ENCODE measurements at regions not wholly inside any gene's neighbourhood (a gene's known extent, or its start where the extent isn't known, plus 50 kb on each side); places are given as distances from the start of the nearest gene placed in this dataset.

DNA sequence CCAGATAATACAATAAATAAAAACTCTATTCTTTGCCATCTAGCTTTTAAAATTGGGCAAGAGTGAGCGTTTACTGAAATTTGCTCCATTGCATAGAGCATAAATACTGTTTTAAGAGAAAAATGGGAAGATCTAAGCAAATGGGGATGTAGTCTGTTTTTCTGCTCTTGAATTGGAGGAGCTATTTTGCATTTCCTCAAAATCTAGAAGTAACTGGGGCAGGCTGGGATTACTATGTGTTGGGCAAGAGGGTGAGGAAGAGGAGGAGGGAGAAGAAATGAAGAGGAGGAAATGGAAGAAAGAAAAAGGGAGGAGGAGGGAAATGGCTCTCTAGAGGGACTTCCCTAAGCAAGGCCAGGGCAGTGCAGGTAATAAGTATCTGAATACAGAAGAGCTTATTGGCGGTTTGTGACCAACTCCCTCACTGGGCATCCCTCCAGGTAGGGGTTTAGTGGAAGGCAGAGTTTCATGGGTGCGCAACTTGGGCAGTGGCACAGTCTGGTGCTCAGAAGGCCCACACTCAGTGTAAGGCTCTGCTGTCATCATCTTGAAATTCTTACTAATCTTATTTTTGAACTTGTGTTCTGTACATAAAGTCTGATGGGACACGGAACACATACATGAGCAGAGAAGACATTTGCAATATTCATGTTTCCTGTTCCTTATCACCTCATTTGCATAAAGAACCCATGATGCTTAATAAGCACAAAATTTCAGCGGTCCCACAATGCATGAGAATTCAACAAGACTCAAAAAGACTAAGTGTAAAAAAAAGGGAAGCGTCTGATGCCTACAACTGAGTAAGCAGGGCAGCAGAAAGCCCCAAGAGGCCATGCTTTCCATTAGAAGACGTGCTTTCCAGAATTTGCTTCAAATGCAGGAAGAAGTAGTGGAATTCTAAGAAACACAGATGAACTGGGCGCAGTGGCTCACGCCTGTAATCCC, 116.9 kb downstream of the EVX1 start:
- Histone ChIP-seq H3K27ac (ENCODE audit: low read depth, low read length) (no peak overlapping the region), H3K9me3 (ENCODE audit: control insufficient read depth in 5 of 5, low read length in 5 of 5) (no peaks in the 10 kb centered on the region), H3K4me3 (ENCODE audit: low read depth in 1 of 5, low read length in 5 of 5) (no peak overlapping the region), H3K9ac (ENCODE audit: low read length in 5 of 5) (no peak overlapping the region), H3K27me3 (ENCODE audit: control insufficient read depth in 5 of 5, insufficient read depth in 4 of 5, low read length in 5 of 5) (no peaks in the 10 kb centered on the region), H3K36me3 (ENCODE audit: control insufficient read depth in 5 of 5, insufficient read depth in 5 of 5, low read length in 5 of 5) (no peaks in the 10 kb centered on the region), H3K4me1 (ENCODE audit: control insufficient read depth in 5 of 5, insufficient read depth in 5 of 5, low read length in 5 of 5) (peaks cover 9 to 13% (median 10%) of the 10 kb centered on the region in 5 donors)

DNA sequence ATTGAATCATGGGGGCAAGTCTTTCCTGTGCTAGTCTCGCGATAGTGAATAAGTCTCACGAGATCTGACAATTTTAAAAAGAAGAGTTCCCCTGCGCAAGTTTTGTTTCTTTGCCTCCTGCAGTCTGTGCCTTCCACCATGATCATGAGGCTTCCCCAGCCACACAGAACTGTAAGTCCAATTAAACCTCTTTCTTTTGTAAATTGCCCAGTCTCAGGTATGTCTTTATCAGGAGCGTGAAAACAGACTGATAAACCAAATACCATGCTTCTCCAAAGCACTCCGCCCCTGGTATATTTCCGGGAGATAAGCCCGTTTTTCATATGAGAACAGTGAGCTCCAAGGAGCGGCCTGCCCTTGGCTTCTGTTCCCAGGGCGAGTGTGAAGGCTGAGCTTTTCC, 118.9 kb downstream of the EVX1 start:
- peaks cover 11 to 23% (median 21%) of the 10 kb centered on the region in 5 donors for H3K4me1 ChIP-seq (ENCODE audit: control insufficient read depth in 5 of 5, insufficient read depth in 5 of 5, low read length in 5 of 5)

DNA sequence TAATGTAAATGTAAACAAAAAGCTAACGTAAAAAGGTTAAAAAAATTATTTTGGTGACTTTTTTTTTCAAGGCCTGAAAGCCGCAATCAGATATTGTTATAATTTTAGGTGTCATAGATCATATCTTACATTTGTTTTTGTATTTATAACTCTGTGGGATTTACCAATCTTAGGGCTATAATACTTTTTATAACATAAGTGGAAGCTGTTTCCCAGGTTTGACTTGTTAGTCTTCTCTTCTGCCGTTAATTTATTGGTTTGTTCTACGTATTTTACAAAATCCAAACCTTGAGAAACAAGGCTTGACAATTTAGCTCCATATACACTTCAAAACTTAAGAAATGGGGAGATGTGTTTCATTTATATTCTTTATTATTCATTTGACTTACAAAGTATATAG, 119.4 kb downstream of the EVX1 start:
- Histone ChIP-seq H3K9ac (ENCODE audit: low read length in 5 of 5) (no peak overlapping the region), H3K27ac (ENCODE audit: low read depth, low read length) (no peak overlapping the region), H3K9me3 (ENCODE audit: control insufficient read depth in 5 of 5, low read length in 5 of 5) (no peaks in the 10 kb centered on the region), H3K4me1 (ENCODE audit: control insufficient read depth in 5 of 5, insufficient read depth in 5 of 5, low read length in 5 of 5) (peaks cover 11 to 23% (median 21%) of the 10 kb centered on the region in 5 donors), H3K4me3 (ENCODE audit: low read depth in 1 of 5, low read length in 5 of 5) (no peak overlapping the region), H3K27me3 (ENCODE audit: control insufficient read depth in 5 of 5, insufficient read depth in 4 of 5, low read length in 5 of 5) (no peaks in the 10 kb centered on the region), H3K36me3 (ENCODE audit: control insufficient read depth in 5 of 5, insufficient read depth in 5 of 5, low read length in 5 of 5) (no peaks in the 10 kb centered on the region)

More for the DNA sequence above, 118.9 kb downstream of the EVX1 start:
- Histone ChIP-seq H3K27ac (ENCODE audit: low read depth, low read length) (no peak overlapping the region), H3K9ac (ENCODE audit: low read length in 5 of 5) (no peak overlapping the region), H3K4me3 (ENCODE audit: low read depth in 1 of 5, low read length in 5 of 5) (no peak overlapping the region), H3K36me3 (ENCODE audit: control insufficient read depth in 5 of 5, insufficient read depth in 5 of 5, low read length in 5 of 5) (no peaks in the 10 kb centered on the region), H3K9me3 (ENCODE audit: control insufficient read depth in 5 of 5, low read length in 5 of 5) (no peaks in the 10 kb centered on the region), H3K27me3 (ENCODE audit: control insufficient read depth in 5 of 5, insufficient read depth in 4 of 5, low read length in 5 of 5) (no peaks in the 10 kb centered on the region)

DNA sequence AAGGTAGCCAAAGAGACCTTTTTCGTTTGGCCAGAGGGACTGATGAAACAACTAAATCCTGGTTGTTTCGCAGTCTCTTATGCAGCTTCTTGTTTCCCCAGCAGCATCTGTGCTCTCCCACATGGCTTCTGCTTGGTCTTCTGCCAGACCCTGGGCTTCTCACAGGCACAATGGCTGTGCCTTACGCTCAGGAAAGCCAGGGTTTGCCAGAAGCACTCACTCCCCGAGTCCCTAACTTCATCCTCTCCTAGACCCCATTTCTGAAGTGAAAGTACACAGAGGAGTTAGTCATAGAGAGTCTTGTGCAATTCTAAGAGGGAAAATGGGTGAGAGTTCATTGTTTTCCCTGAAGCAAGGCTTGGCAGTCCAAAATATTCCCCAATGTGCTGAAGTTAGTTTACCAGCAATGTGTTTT, 121.7 kb downstream of the EVX1 start:
- peak overlapping the region; percentile 95 for H3K27ac ChIP-seq (ENCODE audit: low read depth, low read length)

DNA sequence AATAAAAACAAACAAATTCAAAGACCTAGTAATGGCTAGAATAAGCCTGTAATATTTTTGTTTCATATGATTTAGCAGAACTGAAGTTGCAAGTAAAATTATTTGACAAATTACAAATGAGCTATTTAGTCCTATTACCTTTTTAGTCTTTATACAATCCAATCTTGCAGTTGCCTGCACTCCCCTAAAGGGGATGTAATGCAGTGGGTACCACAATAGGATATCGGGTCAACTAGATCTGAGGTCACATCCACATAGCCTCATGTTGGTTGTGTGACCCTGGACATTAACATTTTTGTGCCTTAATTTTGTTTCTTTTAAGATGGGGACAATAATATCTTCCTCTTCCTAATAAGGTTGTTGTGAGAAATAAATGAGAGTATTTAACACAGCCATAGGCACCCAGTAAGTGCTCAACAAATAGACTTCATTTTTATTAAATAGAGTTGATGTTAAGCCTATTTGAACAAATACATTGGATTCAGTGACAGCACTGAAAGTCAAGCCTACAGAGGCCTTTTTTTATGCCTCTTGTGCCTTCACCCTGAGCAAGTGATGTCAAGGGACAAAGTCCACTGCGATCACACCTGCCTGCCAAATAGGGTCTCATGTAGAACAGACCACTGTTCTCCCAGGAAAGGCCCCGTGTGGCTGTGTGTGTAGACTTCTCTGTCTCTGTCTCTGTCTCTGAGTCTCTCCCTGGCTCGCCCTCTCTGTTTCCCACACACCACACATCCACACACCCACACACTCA, 124.8 kb downstream of the EVX1 start:
- Histone ChIP-seq H3K4me3 (ENCODE audit: low read depth in 1 of 5, low read length in 5 of 5) (no peak overlapping the region), H3K36me3 (ENCODE audit: control insufficient read depth in 5 of 5, insufficient read depth in 5 of 5, low read length in 5 of 5) (no peaks in the 10 kb centered on the region), H3K27me3 (ENCODE audit: control insufficient read depth in 5 of 5, insufficient read depth in 4 of 5, low read length in 5 of 5) (no peaks in the 10 kb centered on the region), H3K4me1 (ENCODE audit: control insufficient read depth in 5 of 5, insufficient read depth in 5 of 5, low read length in 5 of 5) (peaks cover 6 to 21% (median 20%) of the 10 kb centered on the region in 5 donors), H3K9me3 (ENCODE audit: control insufficient read depth in 5 of 5, low read length in 5 of 5) (no peaks in the 10 kb centered on the region), H3K9ac (ENCODE audit: low read length in 5 of 5) (no peak overlapping the region), H3K27ac (ENCODE audit: low read depth, low read length) (no peak overlapping the region)

More for the DNA sequence above, 121.7 kb downstream of the EVX1 start:
- Histone ChIP-seq H3K9ac (ENCODE audit: low read length in 5 of 5) (peak overlapping the region in 4 of 5 donors; percentile 21 to 94 (median 76)), H3K9me3 (ENCODE audit: control insufficient read depth in 5 of 5, low read length in 5 of 5) (no peaks in the 10 kb centered on the region), H3K27me3 (ENCODE audit: control insufficient read depth in 5 of 5, insufficient read depth in 4 of 5, low read length in 5 of 5) (no peaks in the 10 kb centered on the region), H3K4me1 (ENCODE audit: control insufficient read depth in 5 of 5, insufficient read depth in 5 of 5, low read length in 5 of 5) (peaks cover 9 to 22% (median 21%) of the 10 kb centered on the region in 5 donors), H3K4me3 (ENCODE audit: low read depth in 1 of 5, low read length in 5 of 5) (peak overlapping the region; percentile 5 to 69 (median 55)), H3K36me3 (ENCODE audit: control insufficient read depth in 5 of 5, insufficient read depth in 5 of 5, low read length in 5 of 5) (no peaks in the 10 kb centered on the region)

DNA sequence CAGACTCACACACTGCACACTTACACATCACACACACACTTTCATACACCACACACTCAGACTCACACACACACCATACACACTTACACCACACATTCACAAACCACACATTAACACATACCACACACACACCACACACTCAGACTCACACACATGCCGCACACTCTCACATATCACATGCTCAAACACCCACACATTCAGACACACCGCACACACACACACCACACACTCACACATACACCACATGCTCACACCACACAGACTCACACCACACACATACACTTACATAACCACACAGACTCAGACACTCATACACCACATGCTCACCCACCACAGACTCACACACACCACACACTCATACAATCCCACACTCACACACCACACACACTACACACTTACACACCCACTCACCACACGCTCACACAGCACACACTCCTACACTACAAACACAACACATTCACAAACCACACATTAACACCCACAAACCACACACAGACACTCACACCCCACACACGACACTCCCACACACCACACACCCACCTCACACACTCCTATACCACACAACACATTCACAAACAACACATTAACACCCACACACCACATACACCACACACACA, 125.4 kb downstream of the EVX1 start:
- Histone ChIP-seq H3K9me3 (ENCODE audit: control insufficient read depth in 5 of 5, low read length in 5 of 5) (no peaks in the 10 kb centered on the region), H3K9ac (ENCODE audit: low read length in 5 of 5) (no peak overlapping the region), H3K36me3 (ENCODE audit: control insufficient read depth in 5 of 5, insufficient read depth in 5 of 5, low read length in 5 of 5) (no peaks in the 10 kb centered on the region), H3K27ac (ENCODE audit: low read depth, low read length) (no peak overlapping the region), H3K4me1 (ENCODE audit: control insufficient read depth in 5 of 5, insufficient read depth in 5 of 5, low read length in 5 of 5) (peaks cover 6 to 23% (median 21%) of the 10 kb centered on the region in 5 donors), H3K27me3 (ENCODE audit: control insufficient read depth in 5 of 5, insufficient read depth in 4 of 5, low read length in 5 of 5) (no peaks in the 10 kb centered on the region), H3K4me3 (ENCODE audit: low read depth in 1 of 5, low read length in 5 of 5) (no peak overlapping the region)

DNA sequence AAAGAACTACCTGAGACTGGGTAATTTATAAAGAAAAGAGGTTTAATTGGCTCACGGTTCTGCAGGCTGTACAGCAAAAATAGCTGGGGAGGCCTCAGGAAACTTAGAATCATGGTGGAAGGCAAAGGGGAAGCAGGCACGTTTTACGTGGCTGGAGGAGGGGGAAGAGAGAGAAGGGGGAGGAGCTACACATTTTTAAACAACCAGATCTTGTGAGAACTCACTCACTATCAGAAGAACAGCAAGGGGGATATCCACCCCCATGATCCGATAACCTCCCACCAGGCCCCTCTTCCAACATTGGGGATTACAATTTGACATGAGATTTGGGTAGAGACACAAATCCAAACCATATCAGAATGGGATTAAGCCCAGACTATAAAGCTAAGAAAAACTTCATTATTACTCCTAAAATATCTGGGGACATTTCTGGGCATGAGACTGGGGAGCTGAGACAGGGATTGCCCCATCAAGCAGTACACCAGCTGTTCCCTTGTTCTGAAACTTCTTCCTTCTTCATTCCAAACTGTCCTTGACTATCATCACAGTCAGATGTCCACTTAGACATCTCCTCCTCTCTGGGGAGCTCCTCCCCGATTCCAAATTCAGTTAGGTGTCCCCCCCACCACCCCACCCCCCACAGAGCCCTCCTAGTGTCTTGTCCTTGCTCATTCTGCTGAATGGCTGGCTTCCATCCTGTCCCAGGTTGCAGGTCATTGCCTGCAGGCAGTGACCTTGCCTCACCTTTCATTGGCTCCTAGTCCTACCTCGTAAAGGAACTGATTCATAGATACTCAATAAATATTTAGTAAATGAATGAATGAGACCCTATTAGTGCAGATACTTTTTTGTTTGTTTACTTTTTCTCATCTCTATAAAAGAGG, 132.6 kb downstream of the EVX1 start:
- peaks cover 0 to 7% (median 0%) of the 10 kb centered on the region in 5 donors for H3K4me1 ChIP-seq (ENCODE audit: control insufficient read depth in 5 of 5, insufficient read depth in 5 of 5, low read length in 5 of 5)
- no peak overlapping the region for H3K4me3 ChIP-seq (ENCODE audit: low read depth in 1 of 5, low read length in 5 of 5)
- no peak overlapping the region for H3K9ac ChIP-seq (ENCODE audit: low read length in 5 of 5)
- no peaks in the 10 kb centered on the region for H3K9me3 ChIP-seq (ENCODE audit: control insufficient read depth in 5 of 5, low read length in 5 of 5)
- no peaks in the 10 kb centered on the region for H3K27me3 ChIP-seq (ENCODE audit: control insufficient read depth in 5 of 5, insufficient read depth in 4 of 5, low read length in 5 of 5)
- no peak overlapping the region for H3K27ac ChIP-seq (ENCODE audit: low read depth, low read length)
- H3K36me3 ChIP-seq (ENCODE audit: control insufficient read depth in 5 of 5, insufficient read depth in 5 of 5, low read length in 5 of 5), result no peaks in the 10 kb centered on the region

DNA sequence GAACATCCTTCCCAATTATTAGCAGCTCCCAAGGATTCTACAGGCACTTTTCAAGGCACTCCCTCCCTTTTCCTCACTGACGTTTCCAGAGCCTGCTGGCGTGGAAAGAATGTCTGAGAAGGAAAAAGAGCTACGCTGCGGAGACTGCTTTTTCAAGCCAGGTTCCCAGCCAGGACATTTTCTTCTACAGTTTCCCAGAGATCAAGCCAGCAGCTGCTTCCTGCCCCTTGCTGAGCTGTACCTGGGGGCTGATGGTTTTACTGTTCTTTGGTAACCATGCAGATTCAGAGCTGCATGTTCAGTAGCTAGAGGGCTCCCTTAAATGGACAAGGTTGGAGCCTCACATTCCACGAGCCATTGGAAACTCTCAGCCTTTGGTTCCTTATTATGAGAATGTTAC, 133.4 kb downstream of the EVX1 start:
- Histone ChIP-seq H3K9ac (ENCODE audit: low read length in 5 of 5) (no peak overlapping the region), H3K4me3 (ENCODE audit: low read depth in 1 of 5, low read length in 5 of 5) (no peak overlapping the region), H3K36me3 (ENCODE audit: control insufficient read depth in 5 of 5, insufficient read depth in 5 of 5, low read length in 5 of 5) (no peaks in the 10 kb centered on the region), H3K27me3 (ENCODE audit: control insufficient read depth in 5 of 5, insufficient read depth in 4 of 5, low read length in 5 of 5) (no peaks in the 10 kb centered on the region), H3K4me1 (ENCODE audit: control insufficient read depth in 5 of 5, insufficient read depth in 5 of 5, low read length in 5 of 5) (peaks cover 0 to 7% (median 0%) of the 10 kb centered on the region in 5 donors), H3K27ac (ENCODE audit: low read depth, low read length) (no peak overlapping the region), H3K9me3 (ENCODE audit: control insufficient read depth in 5 of 5, low read length in 5 of 5) (no peaks in the 10 kb centered on the region)

DNA sequence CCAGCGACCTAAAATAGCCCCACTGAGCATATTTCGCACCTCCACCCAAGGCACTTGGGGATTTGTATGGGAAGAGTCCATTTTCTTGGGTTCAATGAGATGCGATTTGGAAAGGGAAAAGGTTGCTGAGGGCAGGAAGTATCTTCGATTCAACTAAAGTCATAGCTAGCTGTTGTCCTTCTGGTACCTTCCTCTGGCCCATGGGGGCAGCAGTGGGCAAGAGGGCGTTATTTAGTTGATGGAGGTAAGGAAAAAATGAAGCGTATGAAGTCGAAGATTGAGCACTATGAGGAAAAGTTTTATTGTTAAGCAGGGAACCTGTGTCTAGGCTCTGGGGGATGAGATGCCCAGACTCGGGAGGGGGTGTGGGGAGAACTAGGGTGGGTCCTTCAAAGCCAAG, 135.4 kb downstream of the EVX1 start:
- Histone ChIP-seq H3K9ac (ENCODE audit: low read length in 5 of 5) (no peak overlapping the region), H3K4me1 (ENCODE audit: control insufficient read depth in 5 of 5, insufficient read depth in 5 of 5, low read length in 5 of 5) (peaks cover 0 to 4% (median 0%) of the 10 kb centered on the region in 5 donors), H3K27me3 (ENCODE audit: control insufficient read depth in 5 of 5, insufficient read depth in 4 of 5, low read length in 5 of 5) (no peaks in the 10 kb centered on the region), H3K4me3 (ENCODE audit: low read depth in 1 of 5, low read length in 5 of 5) (no peak overlapping the region), H3K27ac (ENCODE audit: low read depth, low read length) (no peak overlapping the region), H3K9me3 (ENCODE audit: control insufficient read depth in 5 of 5, low read length in 5 of 5) (no peaks in the 10 kb centered on the region), H3K36me3 (ENCODE audit: control insufficient read depth in 5 of 5, insufficient read depth in 5 of 5, low read length in 5 of 5) (no peaks in the 10 kb centered on the region)
